ENCODE measurements at regions not wholly inside any gene's neighbourhood (a gene's known extent, or its start where the extent isn't known, plus 50 kb on each side); places are given as distances from the start of the nearest gene placed in this dataset.

GRCh38 chr10:112006407-112006806 is 177.2 kb downstream of the GPAM start:
- DNase-seq (ENCODE audit: low spot score): no peak
- Histone ChIP-seq H3K4me3 (ENCODE audit: severe bottlenecking) (no peak overlapping the region), H3K4me1 (ENCODE audit: insufficient read depth, poor library complexity, severe bottlenecking) (no peaks in the 10 kb centered on the region), H3K36me3 (ENCODE audit: low read depth) (no peaks in the 10 kb centered on the region), H3K27me3 (ENCODE audit: insufficient read depth, poor library complexity, severe bottlenecking) (no peaks in the 10 kb centered on the region), H3K27ac (ENCODE audit: poor library complexity, severe bottlenecking) (no peak overlapping the region), H3K9me3 (ENCODE audit: severe bottlenecking) (no peaks in the 10 kb centered on the region)
- no peak for ATAC-seq (ENCODE audit: low read depth)
- TF ChIP-seq CTCF (IDR thresholded peaks at IDR 0.05; ENCODE audit: poor library complexity, severe bottlenecking): no peak

- TF ChIP-seq CTCF (IDR thresholded peaks at IDR 0.05; ENCODE audit: poor library complexity, severe bottlenecking): no peak
- H3K9me3 ChIP-seq (ENCODE audit: severe bottlenecking): no peaks in the 10 kb centered on the region
- no peaks in the 10 kb centered on the region for H3K36me3 ChIP-seq (ENCODE audit: low read depth)
- H3K4me3 ChIP-seq (ENCODE audit: severe bottlenecking): no peak overlapping the region
- H3K27me3 ChIP-seq (ENCODE audit: insufficient read depth, poor library complexity, severe bottlenecking): no peaks in the 10 kb centered on the region
- H3K27ac ChIP-seq (ENCODE audit: poor library complexity, severe bottlenecking): no peak overlapping the region
- DNase-seq (ENCODE audit: low spot score): no peak
- H3K4me1 ChIP-seq (ENCODE audit: insufficient read depth, poor library complexity, severe bottlenecking): no peaks in the 10 kb centered on the region
- ATAC-seq (ENCODE audit: low read depth): no peak
Observed at GRCh38 chr10:112006831-112007230, 176.7 kb downstream of the GPAM start.

GRCh38 chr10:112022196-112022595 is 161.4 kb downstream of the GPAM start:
- no peak for TF ChIP-seq CTCF (IDR thresholded peaks at IDR 0.05; ENCODE audit: poor library complexity, severe bottlenecking)
- Histone ChIP-seq H3K4me3 (ENCODE audit: severe bottlenecking) (no peak overlapping the region), H3K27ac (ENCODE audit: poor library complexity, severe bottlenecking) (no peak overlapping the region), H3K27me3 (ENCODE audit: insufficient read depth, poor library complexity, severe bottlenecking) (no peaks in the 10 kb centered on the region), H3K4me1 (ENCODE audit: insufficient read depth, poor library complexity, severe bottlenecking) (no peaks in the 10 kb centered on the region), H3K36me3 (ENCODE audit: low read depth) (no peaks in the 10 kb centered on the region), H3K9me3 (ENCODE audit: severe bottlenecking) (no peaks in the 10 kb centered on the region)
- ATAC-seq (ENCODE audit: low read depth) (no peak), DNase-seq (ENCODE audit: low spot score) (no peak)

GRCh38 chr10:112024079-112024478 is 159.5 kb downstream of the GPAM start:
- Histone ChIP-seq H3K4me3 (ENCODE audit: severe bottlenecking) (no peak overlapping the region), H3K4me1 (ENCODE audit: insufficient read depth, poor library complexity, severe bottlenecking) (no peaks in the 10 kb centered on the region), H3K36me3 (ENCODE audit: low read depth) (no peaks in the 10 kb centered on the region), H3K27ac (ENCODE audit: poor library complexity, severe bottlenecking) (no peak overlapping the region), H3K9me3 (ENCODE audit: severe bottlenecking) (no peaks in the 10 kb centered on the region), H3K27me3 (ENCODE audit: insufficient read depth, poor library complexity, severe bottlenecking) (no peaks in the 10 kb centered on the region)
- DNase-seq (ENCODE audit: low spot score) (no peak), ATAC-seq (ENCODE audit: low read depth) (no peak)
- no peak for TF ChIP-seq CTCF (IDR thresholded peaks at IDR 0.05; ENCODE audit: poor library complexity, severe bottlenecking)

GRCh38 chr10:112025228-112025627 is 158.3 kb downstream of the GPAM start:
- TF ChIP-seq CTCF (IDR thresholded peaks at IDR 0.05; ENCODE audit: poor library complexity, severe bottlenecking): no peak
- Histone ChIP-seq H3K27ac (ENCODE audit: poor library complexity, severe bottlenecking) (no peak overlapping the region), H3K4me3 (ENCODE audit: severe bottlenecking) (no peak overlapping the region), H3K4me1 (ENCODE audit: insufficient read depth, poor library complexity, severe bottlenecking) (no peaks in the 10 kb centered on the region), H3K9me3 (ENCODE audit: severe bottlenecking) (no peaks in the 10 kb centered on the region), H3K27me3 (ENCODE audit: insufficient read depth, poor library complexity, severe bottlenecking) (no peaks in the 10 kb centered on the region), H3K36me3 (ENCODE audit: low read depth) (no peaks in the 10 kb centered on the region)
- no peak for ATAC-seq (ENCODE audit: low read depth)
- no peak for DNase-seq (ENCODE audit: low spot score)

Data from RWPE2 (cell line).